ENCODE measurements at regions not wholly inside any gene's neighbourhood (a gene's known extent, or its start where the extent isn't known, plus 50 kb on each side); places are given as distances from the start of the nearest gene placed in this dataset.

DNA sequence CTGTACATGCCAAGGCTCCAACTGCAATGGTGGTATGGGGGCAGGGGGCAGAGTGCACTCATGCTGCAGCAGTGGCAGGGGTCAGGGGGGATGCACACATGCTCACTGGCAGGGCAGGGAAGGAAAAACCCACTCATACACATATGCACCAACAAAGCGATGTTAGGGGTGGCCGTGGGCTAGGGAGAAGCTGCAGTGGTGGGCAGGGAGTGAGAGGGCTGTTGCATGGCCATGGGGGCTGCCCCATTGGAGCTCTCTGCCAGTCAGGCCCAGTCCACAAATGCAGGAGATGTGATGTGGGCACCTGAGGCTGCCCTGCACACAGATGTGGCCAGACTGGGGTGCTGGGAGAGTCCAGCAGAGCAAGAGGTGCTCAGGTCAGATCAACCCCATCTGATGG is 238.1 kb upstream of the NXPH2 start:
- TF ChIP-seq, protein P1, sequence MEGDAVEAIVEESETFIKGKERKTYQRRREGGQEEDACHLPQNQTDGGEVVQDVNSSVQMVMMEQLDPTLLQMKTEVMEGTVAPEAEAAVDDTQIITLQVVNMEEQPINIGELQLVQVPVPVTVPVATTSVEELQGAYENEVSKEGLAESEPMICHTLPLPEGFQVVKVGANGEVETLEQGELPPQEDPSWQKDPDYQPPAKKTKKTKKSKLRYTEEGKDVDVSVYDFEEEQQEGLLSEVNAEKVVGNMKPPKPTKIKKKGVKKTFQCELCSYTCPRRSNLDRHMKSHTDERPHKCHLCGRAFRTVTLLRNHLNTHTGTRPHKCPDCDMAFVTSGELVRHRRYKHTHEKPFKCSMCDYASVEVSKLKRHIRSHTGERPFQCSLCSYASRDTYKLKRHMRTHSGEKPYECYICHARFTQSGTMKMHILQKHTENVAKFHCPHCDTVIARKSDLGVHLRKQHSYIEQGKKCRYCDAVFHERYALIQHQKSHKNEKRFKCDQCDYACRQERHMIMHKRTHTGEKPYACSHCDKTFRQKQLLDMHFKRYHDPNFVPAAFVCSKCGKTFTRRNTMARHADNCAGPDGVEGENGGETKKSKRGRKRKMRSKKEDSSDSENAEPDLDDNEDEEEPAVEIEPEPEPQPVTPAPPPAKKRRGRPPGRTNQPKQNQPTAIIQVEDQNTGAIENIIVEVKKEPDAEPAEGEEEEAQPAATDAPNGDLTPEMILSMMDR (IDR thresholded peaks at IDR 0.05), result no peak
- TF ChIP-seq, protein P2, sequence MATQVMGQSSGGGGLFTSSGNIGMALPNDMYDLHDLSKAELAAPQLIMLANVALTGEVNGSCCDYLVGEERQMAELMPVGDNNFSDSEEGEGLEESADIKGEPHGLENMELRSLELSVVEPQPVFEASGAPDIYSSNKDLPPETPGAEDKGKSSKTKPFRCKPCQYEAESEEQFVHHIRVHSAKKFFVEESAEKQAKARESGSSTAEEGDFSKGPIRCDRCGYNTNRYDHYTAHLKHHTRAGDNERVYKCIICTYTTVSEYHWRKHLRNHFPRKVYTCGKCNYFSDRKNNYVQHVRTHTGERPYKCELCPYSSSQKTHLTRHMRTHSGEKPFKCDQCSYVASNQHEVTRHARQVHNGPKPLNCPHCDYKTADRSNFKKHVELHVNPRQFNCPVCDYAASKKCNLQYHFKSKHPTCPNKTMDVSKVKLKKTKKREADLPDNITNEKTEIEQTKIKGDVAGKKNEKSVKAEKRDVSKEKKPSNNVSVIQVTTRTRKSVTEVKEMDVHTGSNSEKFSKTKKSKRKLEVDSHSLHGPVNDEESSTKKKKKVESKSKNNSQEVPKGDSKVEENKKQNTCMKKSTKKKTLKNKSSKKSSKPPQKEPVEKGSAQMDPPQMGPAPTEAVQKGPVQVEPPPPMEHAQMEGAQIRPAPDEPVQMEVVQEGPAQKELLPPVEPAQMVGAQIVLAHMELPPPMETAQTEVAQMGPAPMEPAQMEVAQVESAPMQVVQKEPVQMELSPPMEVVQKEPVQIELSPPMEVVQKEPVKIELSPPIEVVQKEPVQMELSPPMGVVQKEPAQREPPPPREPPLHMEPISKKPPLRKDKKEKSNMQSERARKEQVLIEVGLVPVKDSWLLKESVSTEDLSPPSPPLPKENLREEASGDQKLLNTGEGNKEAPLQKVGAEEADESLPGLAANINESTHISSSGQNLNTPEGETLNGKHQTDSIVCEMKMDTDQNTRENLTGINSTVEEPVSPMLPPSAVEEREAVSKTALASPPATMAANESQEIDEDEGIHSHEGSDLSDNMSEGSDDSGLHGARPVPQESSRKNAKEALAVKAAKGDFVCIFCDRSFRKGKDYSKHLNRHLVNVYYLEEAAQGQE (IDR thresholded peaks at IDR 0.05; ENCODE audit: insufficient read depth in 1 of 2, low read depth in 2 of 2, low read length in 1 of 2), result no peak
- no peak for TF ChIP-seq POLR2AphosphoS5 (IDR thresholded peaks at IDR 0.05; ENCODE audit: low read depth, low read length)
